Natural killer cell (primary cell): ENCODE measurements at regions not wholly inside any gene's neighbourhood (a gene's known extent, or its start where the extent isn't known, plus 50 kb on each side); places are given as distances from the start of the nearest gene placed in this dataset.

ENCODE experiments used
- ATAC-seq, 3 donors: fragments of 150-1000 bp in 2 of 3; fragments of 200-7000 bp in 1 of 3; cut with Tn5 transposase; 1 replicate in 1 of 3; 2 replicates in 2 of 3; pipeline ENCODE4 v1.10.0; 2021; ENCODE audit warnings: mild to moderate bottlenecking in 2 of 3, moderate library complexity in 2 of 3
- DNase-seq, 2 donors: peaks; one replicate each; pipeline versions ENCODE4 v3.0.0 to v3.0.0-alpha.2; 2013 to 2021; ENCODE audit warnings: mixed read lengths in 1 of 2
- H3K27ac ChIP-seq: one replicate; pipeline ENCODE4 v1.5.1; 2013; ENCODE audit warnings: mild to moderate bottlenecking, low read length
- H3K27me3 ChIP-seq: one replicate; pipeline ENCODE4 v1.6.1; 2013; ENCODE audit warnings: low read length; ENCODE audit not compliant: control insufficient read depth, insufficient read depth
- H3K36me3 ChIP-seq: one replicate; pipeline ENCODE4 v1.6.1; 2013; ENCODE audit warnings: low read length; ENCODE audit not compliant: control insufficient read depth, insufficient read depth
- H3K4me1 ChIP-seq: one replicate; pipeline ENCODE4 v1.6.1; 2013; ENCODE audit warnings: low read length; ENCODE audit not compliant: control insufficient read depth, insufficient read depth
- H3K4me3 ChIP-seq: one replicate; pipeline ENCODE4 v1.5.1; 2013; ENCODE audit warnings: low read length
- H3K9me3 ChIP-seq: one replicate; pipeline ENCODE4 v1.6.1; 2013; ENCODE audit warnings: low read length; ENCODE audit not compliant: control insufficient read depth, insufficient read depth
- H3K27ac Mint-ChIP-seq, 2 donors: one replicate each; pipeline ENCODE4 v1.8.0; 2022; ENCODE audit warnings: mild to moderate bottlenecking in 2 of 2, mixed read lengths in 2 of 2, moderate library complexity in 1 of 2
- H3K27me3 Mint-ChIP-seq, 2 donors: one replicate each; pipeline ENCODE4 v1.8.0; 2022; ENCODE audit warnings: low read depth in 2 of 2, mixed read lengths in 2 of 2
- H3K36me3 Mint-ChIP-seq: one replicate; pipeline ENCODE4 v1.8.0; 2022; ENCODE audit warnings: mixed read lengths
- H3K4me1 Mint-ChIP-seq, 2 donors: one replicate each; pipeline ENCODE4 v1.8.0; 2022; ENCODE audit warnings: mixed read lengths in 2 of 2
- H3K4me3 Mint-ChIP-seq: one replicate; pipeline ENCODE4 v1.8.0; 2022; ENCODE audit warnings: mild to moderate bottlenecking, moderate library complexity, mixed read lengths
- H3K9me3 Mint-ChIP-seq, 2 donors: one replicate each; pipeline ENCODE4 v1.8.0; 2022; ENCODE audit warnings: mixed read lengths in 2 of 2
- WGBS: methylation state at CpG from one replicate; pipeline ENCODE4 v1.1.7; 2013; ENCODE audit warnings: missing lambda C conversion rate; ENCODE audit not compliant: insufficient coverage; 5-methylcytosine and 5-hydroxymethylcytosine counted together
- intact Hi-C: fragments of 100-400 bp; cut with micrococcal nuclease; formaldehyde crosslinking; loops from one replicate; pipeline ENCODE4 v1.14.2; 2022
- TF ChIP-seq, protein P1 (sequence below): fragments of 200-600 bp; IDR thresholded peaks from one replicate; pipeline ENCODE4 v1.8.0; 2022; ENCODE audit warnings: antibody characterized with exemption

DNA sequence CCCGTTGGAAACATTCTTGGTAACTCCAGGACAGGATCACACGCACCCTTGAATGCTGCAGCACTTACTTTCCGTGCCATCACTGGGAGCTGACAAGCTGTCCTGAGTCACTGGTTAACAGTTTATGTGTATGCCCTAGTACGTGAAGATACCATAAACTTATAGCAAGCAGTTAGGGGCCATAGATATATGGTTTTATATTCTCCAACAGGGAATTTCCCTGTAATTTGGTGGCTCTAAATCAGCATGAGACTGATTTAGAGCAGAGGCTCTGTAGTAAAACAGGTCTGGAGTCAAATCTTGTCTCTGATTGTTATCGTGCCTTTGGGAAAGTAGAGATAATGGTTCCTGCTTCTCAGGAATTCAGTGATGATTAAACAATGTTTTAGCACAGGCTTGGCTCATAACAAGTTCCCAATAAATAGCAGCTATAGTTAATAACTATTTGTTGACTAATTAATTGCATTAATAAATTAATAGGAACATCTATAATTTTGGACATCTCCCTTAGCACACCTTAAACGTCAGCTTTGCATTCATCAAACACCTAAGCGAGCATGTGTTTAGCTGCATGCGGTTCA, 215.2 kb downstream of the VAPA start:
- Mint-ChIP-seq H3K36me3 (no peaks in the 10 kb centered on the region), H3K4me1 (no peaks in the 10 kb centered on the region), H3K27me3 (peaks cover 24 to 52% of the 10 kb centered on the region in 2 donors), H3K4me3 (no peak overlapping the region), H3K27ac (no peak overlapping the region), H3K9me3 (no peaks in the 10 kb centered on the region)
- no peak overlapping the region for H3K4me3 ChIP-seq
- no peaks in the 10 kb centered on the region for H3K27me3 ChIP-seq
- 95% methylated on average over 8 of the region's 8 CpGs for WGBS
- ATAC-seq (no peak), DNase-seq (no peak)
- peaks cover 3% of the 10 kb centered on the region for H3K4me1 ChIP-seq
- intact Hi-C loops = no loop called here
- TF ChIP-seq, protein P1, sequence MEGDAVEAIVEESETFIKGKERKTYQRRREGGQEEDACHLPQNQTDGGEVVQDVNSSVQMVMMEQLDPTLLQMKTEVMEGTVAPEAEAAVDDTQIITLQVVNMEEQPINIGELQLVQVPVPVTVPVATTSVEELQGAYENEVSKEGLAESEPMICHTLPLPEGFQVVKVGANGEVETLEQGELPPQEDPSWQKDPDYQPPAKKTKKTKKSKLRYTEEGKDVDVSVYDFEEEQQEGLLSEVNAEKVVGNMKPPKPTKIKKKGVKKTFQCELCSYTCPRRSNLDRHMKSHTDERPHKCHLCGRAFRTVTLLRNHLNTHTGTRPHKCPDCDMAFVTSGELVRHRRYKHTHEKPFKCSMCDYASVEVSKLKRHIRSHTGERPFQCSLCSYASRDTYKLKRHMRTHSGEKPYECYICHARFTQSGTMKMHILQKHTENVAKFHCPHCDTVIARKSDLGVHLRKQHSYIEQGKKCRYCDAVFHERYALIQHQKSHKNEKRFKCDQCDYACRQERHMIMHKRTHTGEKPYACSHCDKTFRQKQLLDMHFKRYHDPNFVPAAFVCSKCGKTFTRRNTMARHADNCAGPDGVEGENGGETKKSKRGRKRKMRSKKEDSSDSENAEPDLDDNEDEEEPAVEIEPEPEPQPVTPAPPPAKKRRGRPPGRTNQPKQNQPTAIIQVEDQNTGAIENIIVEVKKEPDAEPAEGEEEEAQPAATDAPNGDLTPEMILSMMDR = no peak
- H3K27ac ChIP-seq = no peak overlapping the region
- no peaks in the 10 kb centered on the region for H3K36me3 ChIP-seq
- no peaks in the 10 kb centered on the region for H3K9me3 ChIP-seq

DNA sequence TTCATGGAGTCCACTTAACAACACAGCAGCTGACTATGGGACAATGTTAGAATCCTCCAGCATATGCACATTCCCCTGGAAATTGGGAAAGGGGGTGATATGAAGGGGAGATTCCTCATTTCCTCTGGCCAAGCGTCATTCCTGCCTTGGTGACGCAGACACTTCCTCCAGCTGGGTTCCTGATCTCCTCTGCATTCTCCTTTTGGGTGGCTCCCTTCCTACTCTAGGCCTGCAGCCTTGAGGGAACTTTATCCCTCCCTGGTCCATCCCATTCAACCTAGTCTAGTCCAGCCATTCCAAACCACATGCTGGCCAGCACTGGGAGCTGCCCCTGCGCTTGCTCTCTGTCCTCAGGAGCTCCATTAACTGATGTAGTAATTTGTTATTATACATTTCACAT, 216.8 kb downstream of the VAPA start:
- WGBS = 98% methylated on average over 3 of the region's 3 CpGs
- intact Hi-C loops = no loop called here
- H3K27me3 ChIP-seq = no peaks in the 10 kb centered on the region
- H3K9me3 ChIP-seq = no peaks in the 10 kb centered on the region
- DNase-seq (no peak), ATAC-seq (no peak)
- H3K4me3 Mint-ChIP-seq = no peak overlapping the region
- H3K4me3 ChIP-seq = no peak overlapping the region
- H3K27ac ChIP-seq = no peak overlapping the region
- H3K36me3 Mint-ChIP-seq = no peaks in the 10 kb centered on the region
- H3K4me1 Mint-ChIP-seq = no peaks in the 10 kb centered on the region
- no peak overlapping the region for H3K27ac Mint-ChIP-seq
- TF ChIP-seq, protein P1 = no peak
- H3K36me3 ChIP-seq = no peaks in the 10 kb centered on the region
- peaks cover 3% of the 10 kb centered on the region for H3K4me1 ChIP-seq
- no peaks in the 10 kb centered on the region for H3K9me3 Mint-ChIP-seq
- peaks cover 27 to 59% of the 10 kb centered on the region in 2 donors for H3K27me3 Mint-ChIP-seq

DNA sequence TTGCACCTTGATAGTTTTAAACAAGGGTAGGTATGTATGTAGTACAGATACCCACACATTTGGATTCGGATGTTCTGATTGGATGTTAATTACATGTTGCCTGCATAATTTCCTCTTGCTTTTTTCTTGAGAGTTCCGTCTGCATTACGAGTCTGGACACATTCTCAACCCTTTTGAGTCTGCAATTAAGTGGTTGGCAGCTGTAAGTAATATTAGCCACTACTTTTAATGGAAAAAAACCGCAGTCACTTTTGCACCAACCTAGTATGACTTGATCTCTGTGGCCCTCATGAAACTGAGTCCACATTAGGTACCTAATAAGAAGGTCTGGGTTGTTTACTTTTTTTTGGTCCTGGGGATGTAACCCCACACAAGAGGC, 217.3 kb downstream of the VAPA start:
- H3K4me3 ChIP-seq = no peak overlapping the region
- no peaks in the 10 kb centered on the region for H3K36me3 ChIP-seq
- ATAC-seq = no peak
- no peaks in the 10 kb centered on the region for H3K4me1 Mint-ChIP-seq
- no peak overlapping the region for H3K4me3 Mint-ChIP-seq
- no peaks in the 10 kb centered on the region for H3K9me3 Mint-ChIP-seq
- 78% methylated on average over 3 of the region's 4 CpGs for whole genome bisulfite sequencing
- no peak overlapping the region for H3K27ac Mint-ChIP-seq
- no peaks in the 10 kb centered on the region for H3K9me3 ChIP-seq
- TF ChIP-seq, protein P1 = no peak
- no peak for DNase-seq
- intact Hi-C loops = no loop called here
- peaks cover 3% of the 10 kb centered on the region for H3K4me1 ChIP-seq
- H3K27me3 Mint-ChIP-seq = peaks cover 27 to 59% of the 10 kb centered on the region in 2 donors
- no peak overlapping the region for H3K27ac ChIP-seq
- no peaks in the 10 kb centered on the region for H3K36me3 Mint-ChIP-seq
- no peaks in the 10 kb centered on the region for H3K27me3 ChIP-seq
